Neural cell (in vitro differentiated cells): ENCODE measurements at regions not wholly inside any gene's neighbourhood (a gene's known extent, or its start where the extent isn't known, plus 50 kb on each side); places are given as distances from the start of the nearest gene placed in this dataset.

Experiments
- H2AFZ ChIP-seq: fragments of 200-600, 300-800 bp; sonication (generic), shearing (Covaris generic); 2 replicates; pipeline ENCODE4 v1.6.0; 2014; ENCODE audit warnings: low read depth, mild to moderate bottlenecking, antibody characterized with exemption, low read length, moderate library complexity
- H3F3A ChIP-seq: fragments of 200-600 bp; shearing (Covaris generic); 2 replicates; pipeline ENCODE4 v1.6.1; 2016; ENCODE audit warnings: mild to moderate bottlenecking, moderate library complexity, mixed read lengths, antibody characterized with exemption, low read length; ENCODE audit not compliant: insufficient read depth, poor library complexity, severe bottlenecking
- H3K27ac ChIP-seq: fragments of 200-600, 300-800 bp; sonication (generic), shearing (Covaris generic); 2 replicates; pipeline ENCODE4 v1.5.1; 2014; ENCODE audit warnings: mild to moderate bottlenecking, low read length, moderate library complexity
- H3K27me3 ChIP-seq: fragments of 300-800, 200-600 bp; sonication (generic), shearing (Covaris generic); 2 replicates; pipeline ENCODE4 v1.6.0; 2014; ENCODE audit warnings: mild to moderate bottlenecking, low read depth, low read length, moderate library complexity; ENCODE audit not compliant: insufficient read depth
- H3K36me3 ChIP-seq: fragments of 300-800, 200-600 bp; sonication (generic), shearing (Covaris generic); 2 replicates; pipeline ENCODE4 v1.5.1; 2014; ENCODE audit warnings: mild to moderate bottlenecking, antibody characterized with exemption, low read length, moderate library complexity; ENCODE audit not compliant: insufficient read depth
- H3K4me2 ChIP-seq: fragments of 300-800, 200-600 bp; sonication (generic), shearing (Covaris generic); 2 replicates; pipeline ENCODE4 v1.6.0; 2014; ENCODE audit warnings: mild to moderate bottlenecking, low read length
- H3K4me3 ChIP-seq: fragments of 300-800, 200-600 bp; sonication (generic), shearing (Covaris generic); 2 replicates; pipeline ENCODE4 v1.5.1; 2014; ENCODE audit warnings: mild to moderate bottlenecking, low read length, moderate library complexity
- H3K79me2 ChIP-seq: fragments of 200-600 bp; shearing (Covaris generic); replicated peaks from 2 replicates; pipeline ENCODE4 v1.6.0; 2014; ENCODE audit warnings: mild to moderate bottlenecking, low read length, moderate library complexity; ENCODE audit not compliant: insufficient read depth
- H3K9ac ChIP-seq: fragments of 300-800, 200-600 bp; sonication (generic), shearing (Covaris generic); 2 replicates; pipeline ENCODE4 v1.6.1; 2016; ENCODE audit warnings: mild to moderate bottlenecking, low read length, mixed read lengths
- H3K9me2 ChIP-seq: fragments of 200-600 bp; shearing (Covaris generic); 2 replicates; pipeline ENCODE4 v1.6.1; 2016; ENCODE audit warnings: mild to moderate bottlenecking, low read length, mixed read lengths; ENCODE audit not compliant: insufficient read depth
- H3K9me3 ChIP-seq: fragments of 200-600, 300-800 bp; sonication (generic), shearing (Covaris generic); 2 replicates; pipeline ENCODE4 v1.6.1; 2016; ENCODE audit warnings: mild to moderate bottlenecking, mixed run types, low read length, moderate library complexity, mixed read lengths
- H4K20me1 ChIP-seq: fragments of 200-600 bp; shearing (Covaris generic); 2 replicates; pipeline ENCODE4 v1.6.1; 2016; ENCODE audit warnings: mild to moderate bottlenecking, mixed run types; ENCODE audit not compliant: insufficient read depth
- EP300 ChIP-seq: fragments of 450-650 bp; conservative IDR thresholded peaks from 2 replicates; pipeline ENCODE4 v1.6.1; 2014; ENCODE audit warnings: antibody characterized with exemption, mild to moderate bottlenecking, moderate library complexity; ENCODE audit not compliant: poor library complexity, severe bottlenecking
- EZH2 ChIP-seq: fragments of 200-600, 300-800 bp; shearing (Covaris generic), sonication (generic); IDR thresholded peaks from 2 replicates; pipeline ENCODE4 v1.6.1; 2014; ENCODE audit warnings: antibody characterized with exemption, low read length, borderline replicate concordance, mild to moderate bottlenecking; ENCODE audit not compliant: insufficient read depth, poor library complexity, severe bottlenecking
- MXI1 ChIP-seq: fragments of 450-650 bp; conservative IDR thresholded peaks from 2 replicates; pipeline ENCODE4 v1.6.1; 2014; ENCODE audit warnings: antibody characterized with exemption, mild to moderate bottlenecking; ENCODE audit not compliant: poor library complexity, severe bottlenecking
- POLR2AphosphoS5 ChIP-seq: IDR thresholded peaks from 2 replicates; pipeline ENCODE4 v1.6.1; 2012
- RAD21 ChIP-seq: fragments of 450-650 bp; conservative IDR thresholded peaks from 2 replicates; pipeline ENCODE4 v1.6.1; 2014; ENCODE audit warnings: antibody characterized with exemption, mild to moderate bottlenecking, moderate library complexity
- SMC3 ChIP-seq: fragments of 450-650 bp; conservative IDR thresholded peaks from 2 replicates; pipeline ENCODE4 v1.6.1; 2014; ENCODE audit warnings: antibody characterized with exemption, mild to moderate bottlenecking, moderate library complexity; ENCODE audit not compliant: poor library complexity
- TAF1 ChIP-seq: IDR thresholded peaks from 2 replicates; pipeline ENCODE4 v1.6.1; 2012; ENCODE audit warnings: low read depth
- TF ChIP-seq, protein P1 (sequence below): IDR thresholded peaks from 2 replicates; pipeline ENCODE4 v1.6.1; 2012; ENCODE audit warnings: borderline replicate concordance
- TF ChIP-seq, protein P2 (sequence below): fragments of 450-650 bp; IDR thresholded peaks from 2 replicates; pipeline ENCODE4 v1.5.1; 2014; ENCODE audit warnings: antibody characterized with exemption, mild to moderate bottlenecking, moderate library complexity; ENCODE audit not compliant: poor library complexity, severe bottlenecking

DNA sequence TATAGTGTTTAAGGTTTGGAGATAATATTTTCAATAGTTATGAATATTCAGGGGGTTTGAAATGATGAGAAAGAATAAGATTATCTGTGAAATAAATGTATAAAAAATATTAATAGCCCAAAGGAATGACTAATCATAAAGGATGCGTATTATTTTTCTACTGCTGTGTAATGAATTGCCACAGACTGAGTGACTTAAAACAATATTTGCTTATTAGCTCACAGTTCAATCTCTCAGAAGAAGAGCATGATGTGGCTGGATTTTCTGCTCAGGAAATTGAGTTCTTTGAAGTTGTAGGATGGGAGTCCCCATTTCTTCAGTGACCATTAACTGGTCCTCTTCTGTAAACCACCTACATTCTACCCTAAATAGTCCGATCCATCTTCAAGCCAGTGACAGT is 1680.8 kb upstream of the AGA start:
- H3K4me3 ChIP-seq, result no peak overlapping the region
- H3K9me3 ChIP-seq, result no peaks in the 10 kb centered on the region
- no peaks in the 10 kb centered on the region for H3K9me2 ChIP-seq
- no peak overlapping the region for H3K4me2 ChIP-seq
- H2AFZ ChIP-seq, result no peak overlapping the region
- H4K20me1 ChIP-seq, result no peaks in the 10 kb centered on the region
- no peak overlapping the region for H3K9ac ChIP-seq
- H3K27me3 ChIP-seq, result no peaks in the 10 kb centered on the region
- no peak overlapping the region for H3K27ac ChIP-seq
- H3K36me3 ChIP-seq, result no peaks in the 10 kb centered on the region
- TF ChIP-seq, protein P1, sequence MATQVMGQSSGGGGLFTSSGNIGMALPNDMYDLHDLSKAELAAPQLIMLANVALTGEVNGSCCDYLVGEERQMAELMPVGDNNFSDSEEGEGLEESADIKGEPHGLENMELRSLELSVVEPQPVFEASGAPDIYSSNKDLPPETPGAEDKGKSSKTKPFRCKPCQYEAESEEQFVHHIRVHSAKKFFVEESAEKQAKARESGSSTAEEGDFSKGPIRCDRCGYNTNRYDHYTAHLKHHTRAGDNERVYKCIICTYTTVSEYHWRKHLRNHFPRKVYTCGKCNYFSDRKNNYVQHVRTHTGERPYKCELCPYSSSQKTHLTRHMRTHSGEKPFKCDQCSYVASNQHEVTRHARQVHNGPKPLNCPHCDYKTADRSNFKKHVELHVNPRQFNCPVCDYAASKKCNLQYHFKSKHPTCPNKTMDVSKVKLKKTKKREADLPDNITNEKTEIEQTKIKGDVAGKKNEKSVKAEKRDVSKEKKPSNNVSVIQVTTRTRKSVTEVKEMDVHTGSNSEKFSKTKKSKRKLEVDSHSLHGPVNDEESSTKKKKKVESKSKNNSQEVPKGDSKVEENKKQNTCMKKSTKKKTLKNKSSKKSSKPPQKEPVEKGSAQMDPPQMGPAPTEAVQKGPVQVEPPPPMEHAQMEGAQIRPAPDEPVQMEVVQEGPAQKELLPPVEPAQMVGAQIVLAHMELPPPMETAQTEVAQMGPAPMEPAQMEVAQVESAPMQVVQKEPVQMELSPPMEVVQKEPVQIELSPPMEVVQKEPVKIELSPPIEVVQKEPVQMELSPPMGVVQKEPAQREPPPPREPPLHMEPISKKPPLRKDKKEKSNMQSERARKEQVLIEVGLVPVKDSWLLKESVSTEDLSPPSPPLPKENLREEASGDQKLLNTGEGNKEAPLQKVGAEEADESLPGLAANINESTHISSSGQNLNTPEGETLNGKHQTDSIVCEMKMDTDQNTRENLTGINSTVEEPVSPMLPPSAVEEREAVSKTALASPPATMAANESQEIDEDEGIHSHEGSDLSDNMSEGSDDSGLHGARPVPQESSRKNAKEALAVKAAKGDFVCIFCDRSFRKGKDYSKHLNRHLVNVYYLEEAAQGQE, result no peak
- TF ChIP-seq EP300 (no peak), SMC3 (no peak), TAF1 (no peak), POLR2AphosphoS5 (no peak), EZH2 (no peak), MXI1 (no peak), RAD21 (no peak)
- TF ChIP-seq, protein P2, sequence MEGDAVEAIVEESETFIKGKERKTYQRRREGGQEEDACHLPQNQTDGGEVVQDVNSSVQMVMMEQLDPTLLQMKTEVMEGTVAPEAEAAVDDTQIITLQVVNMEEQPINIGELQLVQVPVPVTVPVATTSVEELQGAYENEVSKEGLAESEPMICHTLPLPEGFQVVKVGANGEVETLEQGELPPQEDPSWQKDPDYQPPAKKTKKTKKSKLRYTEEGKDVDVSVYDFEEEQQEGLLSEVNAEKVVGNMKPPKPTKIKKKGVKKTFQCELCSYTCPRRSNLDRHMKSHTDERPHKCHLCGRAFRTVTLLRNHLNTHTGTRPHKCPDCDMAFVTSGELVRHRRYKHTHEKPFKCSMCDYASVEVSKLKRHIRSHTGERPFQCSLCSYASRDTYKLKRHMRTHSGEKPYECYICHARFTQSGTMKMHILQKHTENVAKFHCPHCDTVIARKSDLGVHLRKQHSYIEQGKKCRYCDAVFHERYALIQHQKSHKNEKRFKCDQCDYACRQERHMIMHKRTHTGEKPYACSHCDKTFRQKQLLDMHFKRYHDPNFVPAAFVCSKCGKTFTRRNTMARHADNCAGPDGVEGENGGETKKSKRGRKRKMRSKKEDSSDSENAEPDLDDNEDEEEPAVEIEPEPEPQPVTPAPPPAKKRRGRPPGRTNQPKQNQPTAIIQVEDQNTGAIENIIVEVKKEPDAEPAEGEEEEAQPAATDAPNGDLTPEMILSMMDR, result no peak
- no peaks in the 10 kb centered on the region for H3K79me2 ChIP-seq
- no peaks in the 10 kb centered on the region for H3F3A ChIP-seq

DNA sequence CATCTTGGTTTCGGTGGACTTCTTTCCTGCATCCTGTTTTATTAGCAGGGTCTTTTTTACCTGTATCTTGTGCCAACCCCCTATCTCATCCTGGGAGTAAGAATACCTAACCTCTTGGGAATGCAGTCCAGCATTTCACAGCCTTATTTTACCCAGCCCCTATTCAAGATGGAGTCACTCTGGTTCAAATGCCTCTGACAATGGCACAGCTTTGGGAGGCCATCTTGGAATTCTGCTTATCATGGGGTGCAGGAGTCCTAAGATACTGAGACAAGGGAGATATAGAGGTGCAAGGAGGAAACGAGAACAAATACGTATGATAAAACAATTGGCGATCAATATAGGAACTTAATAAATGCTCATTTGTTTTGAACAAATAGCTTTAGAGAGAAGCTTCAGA is 1682.2 kb upstream of the AGA start:
- no peaks in the 10 kb centered on the region for H3F3A ChIP-seq
- no peaks in the 10 kb centered on the region for H3K36me3 ChIP-seq
- H3K27me3 ChIP-seq, result no peaks in the 10 kb centered on the region
- no peak overlapping the region for H3K4me3 ChIP-seq
- no peak overlapping the region for H2AFZ ChIP-seq
- H3K9me3 ChIP-seq, result no peaks in the 10 kb centered on the region
- no peaks in the 10 kb centered on the region for H4K20me1 ChIP-seq
- H3K9me2 ChIP-seq, result no peaks in the 10 kb centered on the region
- H3K79me2 ChIP-seq, result no peaks in the 10 kb centered on the region
- no peak overlapping the region for H3K27ac ChIP-seq
- no peak overlapping the region for H3K9ac ChIP-seq
- no peak overlapping the region for H3K4me2 ChIP-seq
- no peak for TF ChIP-seq TAF1
- TF ChIP-seq, protein P1, result no peak
- TF ChIP-seq, protein P2, result no peak
- no peak for TF ChIP-seq EP300
- no peak for TF ChIP-seq RAD21
- TF ChIP-seq EZH2, result no peak
- TF ChIP-seq SMC3, result no peak
- TF ChIP-seq MXI1, result no peak
- TF ChIP-seq POLR2AphosphoS5, result no peak
